ENCODE measurements at regions not wholly inside any gene's neighbourhood (a gene's known extent, or its start where the extent isn't known, plus 50 kb on each side); places are given as distances from the start of the nearest gene placed in this dataset.

- no peak for ATAC-seq
These were observed 136.6 kb upstream of the NAV2 start for GRCh38 chr11:19576054-19576453.

GRCh38 chr11:19574916-19575315, 137.7 kb upstream of the NAV2 start:
- TF ChIP-seq, protein P1, sequence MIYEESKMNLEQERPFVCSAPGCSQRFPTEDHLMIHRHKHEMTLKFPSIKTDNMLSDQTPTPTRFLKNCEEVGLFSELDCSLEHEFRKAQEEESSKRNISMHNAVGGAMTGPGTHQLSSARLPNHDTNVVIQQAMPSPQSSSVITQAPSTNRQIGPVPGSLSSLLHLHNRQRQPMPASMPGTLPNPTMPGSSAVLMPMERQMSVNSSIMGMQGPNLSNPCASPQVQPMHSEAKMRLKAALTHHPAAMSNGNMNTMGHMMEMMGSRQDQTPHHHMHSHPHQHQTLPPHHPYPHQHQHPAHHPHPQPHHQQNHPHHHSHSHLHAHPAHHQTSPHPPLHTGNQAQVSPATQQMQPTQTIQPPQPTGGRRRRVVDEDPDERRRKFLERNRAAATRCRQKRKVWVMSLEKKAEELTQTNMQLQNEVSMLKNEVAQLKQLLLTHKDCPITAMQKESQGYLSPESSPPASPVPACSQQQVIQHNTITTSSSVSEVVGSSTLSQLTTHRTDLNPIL (CRISPR knock-in tag; IDR thresholded peaks at IDR 0.05; ENCODE audit: low read depth): no peak
- no peak for ATAC-seq

More at GRCh38 chr11:19576054-19576453, 136.6 kb upstream of the NAV2 start:
- TF ChIP-seq SNAI2 (CRISPR knock-in tag; IDR thresholded peaks at IDR 0.05): no peak
- TF ChIP-seq ZC3H10 (CRISPR knock-in tag; IDR thresholded peaks at IDR 0.05): no peak
- no peak for TF ChIP-seq PPARA (CRISPR knock-in tag; IDR thresholded peaks at IDR 0.05; ENCODE audit: borderline replicate concordance)
- TF ChIP-seq, protein P1 (CRISPR knock-in tag; IDR thresholded peaks at IDR 0.05; ENCODE audit: low read depth): no peak
- TF ChIP-seq TOX (CRISPR knock-in tag; IDR thresholded peaks at IDR 0.05; ENCODE audit: borderline replicate concordance): no peak
- TF ChIP-seq BACH2 (CRISPR knock-in tag; IDR thresholded peaks at IDR 0.05; ENCODE audit: borderline replicate concordance): no peak
- no peak for TF ChIP-seq ZFP3 (CRISPR knock-in tag; IDR thresholded peaks at IDR 0.05)
- no peak for TF ChIP-seq POU6F1 (CRISPR knock-in tag; IDR thresholded peaks at IDR 0.05; ENCODE audit: borderline replicate concordance, low read depth)
- TF ChIP-seq ZNF70 (CRISPR knock-in tag; IDR thresholded peaks at IDR 0.05): no peak

DNA sequence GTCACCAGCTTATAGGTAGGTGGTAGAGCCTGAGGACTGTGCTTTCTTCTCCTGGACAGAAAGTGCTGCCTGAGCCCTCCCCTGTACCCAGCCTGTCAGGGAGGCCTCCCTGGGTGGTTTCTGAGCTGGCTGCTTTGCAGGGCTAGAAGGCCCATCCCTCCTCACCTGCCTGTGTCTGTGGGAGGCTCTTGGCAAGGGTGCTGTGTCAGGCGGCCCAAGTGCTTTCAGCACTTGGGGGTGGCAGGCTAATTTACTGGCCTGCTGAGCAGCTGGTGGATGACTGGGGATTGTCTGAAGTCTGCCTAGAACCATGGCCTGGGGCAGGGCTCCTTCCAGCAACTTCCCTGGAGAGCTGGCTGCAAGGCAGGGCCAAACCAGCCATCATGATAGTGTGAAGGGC, 139.0 kb upstream of the NAV2 start:
- ATAC-seq: no peak
- TF ChIP-seq RARB (CRISPR knock-in tag; IDR thresholded peaks at IDR 0.05) (no peak), PPARA (CRISPR knock-in tag; IDR thresholded peaks at IDR 0.05; ENCODE audit: borderline replicate concordance) (no peak), CSDC2 (CRISPR knock-in tag; IDR thresholded peaks at IDR 0.05) (no peak), CSRNP3 (CRISPR knock-in tag; IDR thresholded peaks at IDR 0.05) (no peak), PATZ1 (CRISPR knock-in tag; IDR thresholded peaks at IDR 0.05; ENCODE audit: borderline replicate concordance) (no peak), ZC3H10 (CRISPR knock-in tag; IDR thresholded peaks at IDR 0.05) (no peak), ZNF8 (CRISPR knock-in tag; IDR thresholded peaks at IDR 0.05) (no peak), ZNF565 (CRISPR knock-in tag; conservative IDR thresholded peaks at IDR 0.05; ENCODE audit: low read depth) (no peak), ESRRG (CRISPR knock-in tag; IDR thresholded peaks at IDR 0.05) (no peak), OSR1 (CRISPR knock-in tag; IDR thresholded peaks at IDR 0.05) (no peak), TCF4 (CRISPR knock-in tag; IDR thresholded peaks at IDR 0.05; ENCODE audit: borderline replicate concordance) (no peak), ARNTL (CRISPR knock-in tag; IDR thresholded peaks at IDR 0.05; ENCODE audit: borderline replicate concordance, low read depth) (no peak), TSHZ2 (CRISPR knock-in tag; IDR thresholded peaks at IDR 0.05) (no peak), GLIS3 (CRISPR knock-in tag; IDR thresholded peaks at IDR 0.05) (no peak), TOX (CRISPR knock-in tag; IDR thresholded peaks at IDR 0.05; ENCODE audit: borderline replicate concordance) (no peak), POU6F1 (CRISPR knock-in tag; IDR thresholded peaks at IDR 0.05; ENCODE audit: borderline replicate concordance, low read depth) (no peak)
